ENCODE measurements at regions not wholly inside any gene's neighbourhood (a gene's known extent, or its start where the extent isn't known, plus 50 kb on each side); places are given as distances from the start of the nearest gene placed in this dataset.
"Not testable (repeated sequence)": the region's sequence is repeated elsewhere in the genome, so short reads cannot be mapped to it uniquely, and the experiment has no call there.

GRCh38 chr10:37010741-37011140, 114.7 kb upstream of the ANKRD30A start:
- no peak for DNase-seq (ENCODE audit: low read depth)
- H3K36me3 ChIP-seq (ENCODE audit: control insufficient read depth, insufficient read depth, low read length), result no peaks in the 10 kb centered on the region
- H3K4me3 ChIP-seq (ENCODE audit: low read depth, low read length), result no peak overlapping the region
- no peak for TF ChIP-seq CTCF (IDR thresholded peaks at IDR 0.05; ENCODE audit: insufficient read depth, low read length, poor library complexity, severe bottlenecking)
- H3K27me3 ChIP-seq (ENCODE audit: control insufficient read depth, insufficient read depth, low read length), result no peaks in the 10 kb centered on the region

DNA sequence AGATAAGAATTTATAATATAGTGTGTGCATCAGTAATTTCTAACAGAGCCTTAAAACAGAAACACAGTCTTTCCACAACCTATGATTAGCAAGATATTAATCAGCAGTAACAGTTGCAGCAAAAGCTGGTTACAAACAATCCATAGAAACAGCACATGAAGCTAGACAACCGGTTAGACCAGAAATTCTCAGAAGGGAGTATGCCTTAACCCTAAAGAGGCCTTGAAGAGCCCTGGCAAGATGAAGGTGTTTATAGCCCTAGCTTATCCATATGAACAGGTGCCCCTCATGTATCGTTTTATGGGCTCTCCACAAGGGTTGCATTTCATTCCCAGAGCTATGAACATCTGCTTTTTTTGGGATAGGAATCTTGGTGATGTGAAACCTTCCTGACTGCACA, 117.1 kb upstream of the ANKRD30A start:
- H3K36me3 ChIP-seq (ENCODE audit: control insufficient read depth, insufficient read depth, low read length); H3K27me3 ChIP-seq (ENCODE audit: control insufficient read depth, insufficient read depth, low read length); H3K4me3 ChIP-seq (ENCODE audit: low read depth, low read length); DNase-seq (ENCODE audit: low read depth): not testable (repeated sequence)

- Histone ChIP-seq H3K4me3 (ENCODE audit: low read depth, low read length) (no peak overlapping the region), H3K27me3 (ENCODE audit: control insufficient read depth, insufficient read depth, low read length) (no peaks in the 10 kb centered on the region), H3K36me3 (ENCODE audit: control insufficient read depth, insufficient read depth, low read length) (no peaks in the 10 kb centered on the region)
- no peak for DNase-seq (ENCODE audit: low read depth)
- no peak for TF ChIP-seq CTCF (IDR thresholded peaks at IDR 0.05; ENCODE audit: insufficient read depth, low read length, poor library complexity, severe bottlenecking)
Measured at GRCh38 chr10:37003126-37003525, 122.3 kb upstream of the ANKRD30A start.

- not testable (repeated sequence) for H3K27me3 ChIP-seq (ENCODE audit: control insufficient read depth, insufficient read depth, low read length); DNase-seq (ENCODE audit: low read depth); H3K36me3 ChIP-seq (ENCODE audit: control insufficient read depth, insufficient read depth, low read length); H3K4me3 ChIP-seq (ENCODE audit: low read depth, low read length)
Measured at GRCh38 chr10:36995806-36996205, 129.6 kb upstream of the ANKRD30A start.

DNA sequence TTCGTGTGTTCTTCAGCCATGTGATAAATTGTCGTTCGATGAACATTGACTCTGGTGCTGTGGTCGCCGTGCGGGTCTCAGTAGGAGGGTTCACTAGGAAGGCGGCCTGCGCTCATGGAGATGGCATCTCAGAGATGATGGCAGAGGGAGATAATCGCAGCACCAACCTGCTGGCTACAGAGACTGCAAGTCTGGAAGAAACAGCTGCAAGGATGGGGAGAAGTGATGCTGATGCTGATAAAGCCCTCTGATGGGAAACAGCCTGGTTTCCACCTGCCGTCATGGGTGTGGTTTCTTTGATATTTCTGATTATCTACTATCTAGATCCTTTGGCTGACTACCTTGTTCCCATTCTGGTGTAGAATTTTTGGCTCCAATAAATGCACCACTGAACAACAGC, 130.5 kb upstream of the ANKRD30A start:
- Histone ChIP-seq H3K27me3 (ENCODE audit: control insufficient read depth, insufficient read depth, low read length) (no peaks in the 10 kb centered on the region), H3K4me3 (ENCODE audit: low read depth, low read length) (no peak overlapping the region), H3K36me3 (ENCODE audit: control insufficient read depth, insufficient read depth, low read length) (no peaks in the 10 kb centered on the region)
- no peak for TF ChIP-seq CTCF (IDR thresholded peaks at IDR 0.05; ENCODE audit: insufficient read depth, low read length, poor library complexity, severe bottlenecking)
- no peak for DNase-seq (ENCODE audit: low read depth)

GRCh38 chr10:36989233-36989632, 136.2 kb upstream of the ANKRD30A start:
- Histone ChIP-seq H3K27me3 (ENCODE audit: control insufficient read depth, insufficient read depth, low read length) (no peaks in the 10 kb centered on the region), H3K4me3 (ENCODE audit: low read depth, low read length) (no peak overlapping the region), H3K36me3 (ENCODE audit: control insufficient read depth, insufficient read depth, low read length) (no peaks in the 10 kb centered on the region)
- no peak for DNase-seq (ENCODE audit: low read depth)
- TF ChIP-seq CTCF (IDR thresholded peaks at IDR 0.05; ENCODE audit: insufficient read depth, low read length, poor library complexity, severe bottlenecking), result no peak

- H3K4me3 ChIP-seq (ENCODE audit: low read depth, low read length), result no peak overlapping the region
- no peaks in the 10 kb centered on the region for H3K27me3 ChIP-seq (ENCODE audit: control insufficient read depth, insufficient read depth, low read length)
- no peaks in the 10 kb centered on the region for H3K36me3 ChIP-seq (ENCODE audit: control insufficient read depth, insufficient read depth, low read length)
- no peak for DNase-seq (ENCODE audit: low read depth)
- no peak for TF ChIP-seq CTCF (IDR thresholded peaks at IDR 0.05; ENCODE audit: insufficient read depth, low read length, poor library complexity, severe bottlenecking)
Measured at GRCh38 chr10:36946598-36946997, 178.8 kb upstream of the ANKRD30A start.

Measured in kidney epithelial cell (primary cell).